GM18520 (cell line): ENCODE measurements at regions not wholly inside any gene's neighbourhood (a gene's known extent, or its start where the extent isn't known, plus 50 kb on each side); places are given as distances from the start of the nearest gene placed in this dataset.

Experiments used
- ATAC-seq: cut with Tn5 transposase; IDR thresholded peaks from one replicate; pipeline ENCODE4 v1.9.1; 2021; ENCODE audit not compliant: unreplicated experiment

- no peak for ATAC-seq
Measured at GRCh38 chr20:48195121-48195870, 410.0 kb upstream of the SULF2 start.

GRCh38 chr20:48194583-48194982, 409.3 kb upstream of the SULF2 start:
- ATAC-seq: no peak

GRCh38 chr20:48193627-48194425, 408.5 kb upstream of the SULF2 start:
- no peak for ATAC-seq

- no peak for ATAC-seq
Measured at GRCh38 chr20:48192109-48192508, 406.8 kb upstream of the SULF2 start.

GRCh38 chr20:48191200-48191599, 405.9 kb upstream of the SULF2 start:
- no peak for ATAC-seq

GRCh38 chr20:48190757-48191156, 405.5 kb upstream of the SULF2 start:
- no peak for ATAC-seq

GRCh38 chr20:48189181-48189580, 403.9 kb upstream of the SULF2 start:
- ATAC-seq: no peak

- no peak for ATAC-seq
Measured at GRCh38 chr20:48187851-48188250, 402.6 kb upstream of the SULF2 start.

- ATAC-seq: no peak
Measured at GRCh38 chr20:48186915-48187314, 401.6 kb upstream of the SULF2 start.

- ATAC-seq: no peak
Measured at GRCh38 chr20:48186447-48186846, 401.2 kb upstream of the SULF2 start.

GRCh38 chr20:48184229-48184628, 398.9 kb upstream of the SULF2 start:
- ATAC-seq: no peak

- ATAC-seq: no peak
Measured at GRCh38 chr20:48181261-48181935, 396.1 kb upstream of the SULF2 start.

GRCh38 chr20:48180618-48181017, 395.3 kb upstream of the SULF2 start:
- ATAC-seq: no peak

- no peak for ATAC-seq
Measured at GRCh38 chr20:48180024-48180423, 394.7 kb upstream of the SULF2 start.

- no peak for ATAC-seq
Measured at GRCh38 chr20:48178633-48179032, 393.4 kb upstream of the SULF2 start.

- ATAC-seq: no peak
Measured at GRCh38 chr20:48177058-48177457, 391.8 kb upstream of the SULF2 start.

GRCh38 chr20:48176139-48176538, 390.9 kb upstream of the SULF2 start:
- no peak for ATAC-seq

GRCh38 chr20:48175261-48175660, 390.0 kb upstream of the SULF2 start:
- ATAC-seq: no peak

- no peak for ATAC-seq
Measured at GRCh38 chr20:48172357-48172702, 387.0 kb upstream of the SULF2 start.

GRCh38 chr20:48171626-48172356, 386.5 kb upstream of the SULF2 start:
- no peak for ATAC-seq

GRCh38 chr20:48171071-48171470, 385.8 kb upstream of the SULF2 start:
- ATAC-seq: no peak
